ENCODE measurements at regions not wholly inside any gene's neighbourhood (a gene's known extent, or its start where the extent isn't known, plus 50 kb on each side); places are given as distances from the start of the nearest gene placed in this dataset.
"Not testable (repeated sequence)": the region's sequence is repeated elsewhere in the genome, so short reads cannot be mapped to it uniquely, and the experiment has no call there.

DNA sequence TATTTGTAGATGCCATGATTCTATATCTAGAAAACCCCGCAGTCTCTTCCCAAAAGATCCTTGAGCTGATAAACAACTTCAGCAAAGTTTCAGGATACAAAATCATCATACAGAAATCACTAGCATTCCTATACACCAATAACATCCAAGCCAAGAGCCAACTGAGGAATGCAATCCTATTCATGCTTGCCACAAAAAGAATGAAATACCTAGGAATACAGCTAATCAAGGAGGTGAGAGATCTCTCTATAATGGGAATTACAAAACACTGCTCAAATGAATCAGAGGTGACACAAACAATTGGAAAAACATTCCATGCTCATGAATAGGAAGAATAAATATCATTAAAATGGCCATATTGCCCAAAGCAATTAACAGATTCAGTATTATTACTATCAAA, 551.4 kb upstream of the SLC39A10 start:
- no peak for DNase-seq (ENCODE audit: low read depth in 1 of 2, low spot score in 1 of 2)

DNA sequence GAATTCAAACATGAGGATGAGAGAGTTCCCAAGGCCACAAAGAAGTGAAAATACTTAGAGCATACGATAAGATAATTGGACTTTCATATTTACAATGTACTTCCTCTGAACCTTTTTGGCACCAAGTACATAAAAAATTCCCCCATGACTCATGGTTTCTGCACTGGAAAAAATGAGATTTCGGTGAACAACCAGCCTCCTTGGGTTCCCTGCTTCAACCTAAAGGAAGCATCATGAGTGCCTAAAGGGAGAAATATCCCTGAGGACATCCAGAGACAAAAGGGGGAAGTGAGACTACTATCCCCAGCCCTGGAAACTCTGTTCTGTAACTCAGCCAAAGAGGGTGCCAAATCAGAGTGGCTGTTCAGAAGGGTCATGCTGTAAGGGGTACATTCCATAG, 562.7 kb upstream of the SLC39A10 start:
- DNase-seq (ENCODE audit: low read depth in 1 of 2, low spot score in 1 of 2) = no peak

DNA sequence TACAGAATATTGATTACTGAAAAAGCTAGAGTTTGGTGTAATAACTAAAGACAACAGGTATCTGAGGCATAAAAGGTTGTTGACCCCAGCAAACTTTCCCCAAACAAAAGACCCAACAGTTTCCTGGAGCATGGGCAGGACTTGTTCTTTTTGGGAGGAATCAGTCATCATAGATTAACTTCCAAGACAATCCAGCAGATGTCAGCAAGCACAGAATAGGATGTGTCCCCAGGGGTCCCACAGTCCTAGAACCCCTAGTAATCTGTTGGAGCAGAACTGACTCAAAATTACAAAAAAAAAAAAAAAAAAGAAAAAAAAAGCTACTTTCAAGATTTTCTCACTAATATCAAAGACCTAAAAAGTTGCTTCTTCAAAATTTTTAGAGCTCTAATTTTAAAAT, 564.7 kb upstream of the SLC39A10 start:
- no peak for DNase-seq (ENCODE audit: low read depth in 1 of 2, low spot score in 1 of 2)

DNA sequence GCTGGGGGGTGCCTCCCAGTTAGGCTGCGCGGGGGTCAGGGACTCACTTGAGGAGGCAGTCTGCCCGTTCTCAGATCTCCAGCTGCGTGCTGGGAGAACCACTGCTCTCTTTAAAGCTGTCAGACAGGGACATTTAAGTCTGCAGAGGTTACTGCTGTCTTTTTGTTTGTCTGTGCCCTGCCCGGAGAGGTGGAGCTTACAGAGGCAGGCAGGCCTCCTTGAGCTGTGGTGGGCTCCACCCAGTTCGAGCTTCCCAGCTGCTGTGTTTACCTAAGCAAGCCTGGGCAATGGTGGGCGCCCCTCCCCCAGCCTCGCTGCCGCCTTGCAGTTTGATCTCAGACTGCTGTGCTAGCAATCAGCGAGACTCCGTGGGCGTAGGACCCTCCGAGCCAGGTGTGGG, 584.2 kb upstream of the SLC39A10 start:
- DNase-seq (ENCODE audit: low read depth in 1 of 2, low spot score in 1 of 2) = not testable (repeated sequence)

DNA sequence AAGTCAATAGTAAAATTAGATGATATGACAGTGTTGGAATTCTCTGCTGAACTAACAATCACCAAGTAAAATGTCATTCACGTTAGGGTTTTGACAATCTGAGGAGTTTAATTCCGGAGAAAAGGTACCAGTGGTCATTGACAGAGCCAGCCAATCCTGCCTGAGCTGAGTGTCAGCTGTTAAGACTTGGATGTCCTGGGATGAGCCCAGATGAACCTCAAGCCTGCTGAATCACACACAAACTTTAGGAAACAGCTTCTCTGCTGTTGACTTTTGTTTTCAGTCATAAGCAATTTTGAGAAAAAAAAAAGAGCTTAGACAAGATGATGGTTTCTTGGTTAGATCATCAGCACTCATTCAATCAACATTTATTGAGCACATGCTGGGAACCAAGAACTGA, 600.0 kb upstream of the SLC39A10 start:
- no peak for DNase-seq (ENCODE audit: low read depth in 1 of 2, low spot score in 1 of 2)

DNA sequence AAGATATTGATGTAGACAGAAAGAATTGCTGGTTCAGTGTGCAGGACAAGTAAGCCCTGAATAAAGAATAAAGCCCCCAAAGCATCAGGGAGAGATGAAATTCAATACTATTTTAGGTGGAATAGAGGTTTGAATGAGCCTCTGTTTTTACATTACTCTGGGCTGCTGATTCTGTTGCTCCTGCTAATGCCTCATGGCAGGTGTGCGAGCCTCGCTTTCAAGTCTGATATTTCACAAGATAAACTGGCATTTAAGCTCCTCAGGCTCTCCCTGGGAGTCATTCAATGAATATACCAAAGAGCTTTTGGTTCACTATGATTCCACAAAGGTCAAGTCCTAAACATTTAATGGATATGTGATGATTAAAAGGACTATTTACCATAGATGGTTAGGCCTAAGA, 601.0 kb upstream of the SLC39A10 start:
- DNase-seq (ENCODE audit: low read depth in 1 of 2, low spot score in 1 of 2) = no peak

DNA sequence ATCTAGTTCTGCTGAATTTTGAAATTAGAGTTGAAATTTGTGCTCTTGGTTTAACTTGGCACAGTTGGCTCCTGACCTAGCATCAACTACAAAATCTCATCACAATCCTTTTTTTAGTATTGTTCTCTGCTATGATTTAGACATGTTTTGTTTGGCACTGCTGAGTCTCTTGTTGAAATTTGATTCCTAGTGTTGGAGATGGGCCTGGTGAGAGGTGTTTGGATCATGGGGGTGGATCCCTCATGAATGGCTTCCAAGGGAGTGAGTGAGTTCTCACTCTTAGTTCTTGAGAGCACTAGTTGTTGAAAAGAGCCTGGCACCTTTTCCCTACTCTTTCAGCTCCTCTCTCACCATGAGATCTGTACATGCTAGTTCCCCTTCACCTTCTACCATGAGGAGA, 605.6 kb upstream of the SLC39A10 start:
- no peak for DNase-seq (ENCODE audit: low read depth in 1 of 2, low spot score in 1 of 2)

DNA sequence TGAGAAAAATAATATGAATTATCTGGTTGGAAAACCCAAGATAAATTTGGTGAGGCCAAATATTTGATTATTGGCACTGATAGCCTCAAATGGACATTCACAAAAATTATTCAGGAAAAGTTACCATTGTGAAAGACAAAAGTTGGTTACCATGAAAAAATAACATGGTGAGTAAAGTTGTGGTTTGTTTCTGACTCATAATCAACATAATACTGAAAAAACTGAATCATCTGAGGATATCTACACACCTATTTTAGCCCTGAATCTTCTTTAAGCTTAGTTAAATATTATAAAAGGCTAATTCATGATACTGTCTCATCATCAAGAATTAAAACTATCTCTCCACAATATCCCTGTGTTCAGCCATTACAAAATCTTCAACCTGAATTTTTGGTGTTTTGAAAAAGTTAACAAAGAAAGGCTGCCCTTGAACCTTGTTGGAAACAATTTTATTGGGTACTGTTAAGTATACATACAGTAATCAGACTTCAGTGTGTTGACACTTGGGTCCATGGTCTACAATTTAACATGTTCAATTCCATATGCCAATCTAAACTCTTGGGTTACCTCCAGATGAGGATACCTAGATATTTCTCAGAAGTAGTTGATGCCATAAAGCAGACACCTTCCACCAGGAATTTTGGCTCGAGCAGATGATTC, 607.5 kb upstream of the SLC39A10 start:
- no peak for DNase-seq (ENCODE audit: low read depth in 1 of 2, low spot score in 1 of 2)

DNA sequence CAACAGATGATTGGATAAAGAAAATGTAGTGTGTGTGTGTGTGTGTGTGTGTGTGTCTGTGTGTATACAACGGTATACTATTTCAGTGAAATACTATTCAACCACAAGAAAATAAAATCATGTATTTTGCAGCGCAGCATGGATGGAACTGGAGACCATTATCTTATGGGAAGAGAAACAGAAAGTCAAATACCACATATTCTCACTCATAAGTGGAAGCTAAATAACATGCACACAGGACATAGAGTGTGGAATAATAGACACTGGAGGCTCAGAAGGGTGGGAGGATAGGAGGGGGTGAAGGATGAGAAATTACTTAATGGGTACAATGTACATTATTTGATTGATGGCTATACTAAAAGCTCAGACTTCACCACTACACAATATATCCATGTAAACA, 609.1 kb upstream of the SLC39A10 start:
- no peak for DNase-seq (ENCODE audit: low read depth in 1 of 2, low spot score in 1 of 2)

DNA sequence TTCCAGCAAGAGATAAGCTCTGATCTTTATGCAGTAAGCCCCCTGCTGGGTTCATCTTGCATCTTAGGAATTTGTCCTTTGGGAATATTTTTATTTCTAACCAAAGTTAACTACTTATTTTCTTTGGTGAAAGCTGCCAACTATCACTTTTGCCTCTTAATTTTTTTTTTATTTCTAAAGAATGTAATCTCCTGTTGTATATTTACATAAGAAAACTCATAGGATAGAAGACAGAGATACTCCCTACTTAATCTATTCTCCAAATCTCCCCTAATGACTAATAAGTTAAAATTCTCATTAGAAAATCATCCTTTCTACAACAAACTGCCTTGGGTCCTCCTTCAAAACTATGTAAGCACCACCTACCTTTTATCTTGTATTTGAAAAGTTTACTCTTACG, 612.2 kb upstream of the SLC39A10 start:
- DNase-seq (ENCODE audit: low read depth in 1 of 2, low spot score in 1 of 2) = no peak

DNA sequence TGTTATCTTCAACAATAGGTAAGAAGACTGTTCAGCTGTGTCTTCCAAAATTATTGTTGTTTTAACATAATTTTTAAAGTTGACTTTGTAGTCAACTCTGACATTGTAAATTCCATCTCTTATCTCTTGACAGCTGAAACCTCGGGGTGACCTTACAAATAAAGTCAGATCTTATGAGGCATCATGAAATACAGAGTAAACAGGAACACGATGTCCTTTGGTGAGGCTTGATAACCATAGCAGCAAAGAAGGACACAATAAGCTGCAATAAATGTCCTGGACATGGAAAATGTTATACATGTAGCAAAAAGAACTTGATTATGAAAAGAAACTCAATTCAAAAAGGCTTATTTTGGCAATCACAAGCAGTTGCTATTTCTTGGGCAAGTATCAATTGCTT, 618.9 kb upstream of the SLC39A10 start:
- DNase-seq (ENCODE audit: low read depth in 1 of 2, low spot score in 1 of 2) = no peak

DNA sequence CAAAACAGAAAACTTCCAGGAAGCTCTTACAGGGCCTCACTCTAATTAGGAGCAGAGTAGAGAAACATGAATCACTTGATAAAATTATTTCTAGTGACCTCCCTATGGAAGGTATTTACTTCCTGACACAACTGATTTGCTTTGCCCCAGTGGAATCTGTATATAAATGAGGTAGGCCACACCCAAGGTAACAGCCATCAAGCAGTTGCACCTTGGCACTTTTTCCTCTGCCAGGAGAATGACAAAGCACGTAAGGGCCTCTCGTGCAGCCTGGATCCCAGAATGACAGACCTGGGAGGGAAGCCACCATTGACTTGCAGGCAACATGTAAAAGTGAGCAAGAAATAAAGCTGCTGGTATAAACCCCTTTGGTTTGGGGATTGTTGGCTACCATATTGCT, 620.0 kb upstream of the SLC39A10 start:
- DNase-seq (ENCODE audit: low read depth in 1 of 2, low spot score in 1 of 2) = no peak

DNA sequence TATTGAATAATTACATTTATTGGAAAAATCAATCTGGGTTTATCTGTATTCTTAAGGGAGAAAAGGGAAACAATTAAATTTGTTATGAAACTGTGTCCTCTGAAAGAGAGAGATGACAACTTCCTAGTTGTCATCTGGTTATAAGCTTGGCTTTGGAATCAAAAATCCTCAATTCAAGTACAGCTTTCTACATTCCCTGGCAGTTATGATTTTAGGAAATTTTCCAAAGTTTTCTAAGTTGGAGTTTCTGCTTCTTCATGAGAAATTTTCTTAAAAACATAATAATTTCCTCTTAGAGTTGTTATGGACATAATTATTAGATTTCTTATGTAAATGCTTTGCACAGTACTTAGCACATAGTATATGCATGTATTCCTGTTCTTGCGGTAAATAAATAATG, 625.6 kb upstream of the SLC39A10 start:
- no peak for DNase-seq (ENCODE audit: low read depth in 1 of 2, low spot score in 1 of 2)

DNA sequence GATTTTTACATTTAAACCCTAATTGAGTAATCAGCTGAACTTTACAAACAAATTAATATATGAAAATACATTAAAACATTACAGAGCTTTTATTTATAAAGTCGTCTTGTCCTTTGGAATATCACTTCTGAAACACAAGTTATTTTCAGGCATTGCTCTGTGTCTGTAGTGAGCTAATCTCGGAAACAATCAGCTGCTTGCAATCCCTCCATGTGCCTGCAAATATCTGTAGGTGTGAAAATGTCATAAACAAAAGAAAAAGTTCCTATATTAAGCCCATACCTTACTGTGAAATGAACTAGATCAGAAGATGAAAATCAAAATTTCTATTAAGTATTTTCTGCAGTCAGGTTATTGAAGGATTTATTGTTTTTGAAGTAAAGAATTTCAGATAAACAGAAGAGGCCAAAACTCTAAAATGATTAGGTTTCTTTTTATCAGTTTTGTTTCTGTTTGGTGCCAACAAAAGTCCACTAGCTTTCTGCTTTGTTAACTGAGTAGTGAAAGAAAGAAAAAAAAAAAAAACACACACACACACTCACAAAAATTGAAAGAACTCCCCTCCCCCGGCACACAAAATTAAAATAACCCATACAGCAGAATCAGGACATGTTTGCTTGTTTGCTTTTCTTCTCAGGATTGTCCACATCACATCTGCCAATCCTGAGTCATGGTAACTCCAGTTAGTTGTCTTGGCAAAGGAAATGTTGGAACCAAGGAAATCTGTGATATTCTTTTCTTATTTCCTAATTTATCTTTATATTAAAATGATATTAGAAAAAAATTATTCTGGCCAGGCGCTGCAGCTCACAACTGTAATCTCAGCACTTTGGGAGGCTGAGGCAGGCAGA, 627.0 kb upstream of the SLC39A10 start:
- no peak for DNase-seq (ENCODE audit: low read depth in 1 of 2, low spot score in 1 of 2)

DNA sequence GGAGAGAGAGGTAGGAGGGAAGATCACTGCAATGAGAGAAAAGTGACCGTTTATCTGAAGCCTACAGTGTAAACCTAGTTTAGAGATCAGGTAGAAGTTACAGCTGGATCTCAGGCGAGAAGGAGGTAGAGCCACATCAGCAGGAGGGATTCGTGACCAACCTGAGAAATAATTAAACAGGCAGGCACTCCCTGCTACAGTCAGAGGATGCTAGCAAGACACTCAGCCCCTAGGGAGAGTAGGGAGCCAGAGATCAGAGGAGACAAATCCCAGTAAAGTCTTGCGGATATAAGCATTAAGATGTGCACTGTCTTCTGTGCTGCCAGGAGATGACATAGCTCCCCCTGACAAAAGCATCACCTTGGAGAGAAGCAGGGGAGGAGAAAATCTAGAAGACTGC, 629.1 kb upstream of the SLC39A10 start:
- no peak for DNase-seq (ENCODE audit: low read depth in 1 of 2, low spot score in 1 of 2)

DNA sequence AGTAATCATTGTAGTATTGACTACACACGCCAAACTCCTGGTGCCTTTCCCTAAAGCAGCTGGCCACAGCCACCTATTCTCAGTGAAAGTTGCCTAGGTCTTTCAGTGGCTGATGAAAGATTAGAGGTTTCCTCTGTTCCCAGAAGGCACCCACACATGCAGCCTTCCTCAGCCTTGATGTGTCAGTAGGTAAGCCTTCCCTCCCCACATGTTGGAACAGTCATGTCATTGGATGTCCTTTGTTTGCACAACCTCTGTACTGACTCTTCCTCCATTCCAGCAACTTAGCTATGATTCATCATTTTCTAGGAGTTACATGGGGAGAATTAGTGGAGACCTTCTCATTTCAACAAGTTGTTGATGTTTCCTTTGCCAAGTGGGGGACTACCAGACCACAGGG, 630.8 kb upstream of the SLC39A10 start:
- no peak for DNase-seq (ENCODE audit: low read depth in 1 of 2, low spot score in 1 of 2)

DNA sequence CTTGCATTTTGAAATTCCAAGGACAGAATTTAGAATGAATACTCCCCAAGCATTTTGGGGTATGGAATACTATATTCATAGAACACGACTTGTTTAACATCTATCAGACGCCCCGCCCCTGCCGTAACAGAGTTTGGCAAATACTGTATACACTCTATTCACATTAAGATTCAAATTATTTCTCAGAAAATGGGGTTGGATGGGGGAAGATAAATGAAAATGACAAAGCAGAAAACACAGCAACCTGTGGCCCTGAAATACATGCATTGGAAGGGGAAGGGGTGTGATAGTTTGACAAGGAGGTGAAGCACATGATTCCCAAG, 634.6 kb upstream of the SLC39A10 start:
- no peak for DNase-seq (ENCODE audit: low read depth in 1 of 2, low spot score in 1 of 2)

DNA sequence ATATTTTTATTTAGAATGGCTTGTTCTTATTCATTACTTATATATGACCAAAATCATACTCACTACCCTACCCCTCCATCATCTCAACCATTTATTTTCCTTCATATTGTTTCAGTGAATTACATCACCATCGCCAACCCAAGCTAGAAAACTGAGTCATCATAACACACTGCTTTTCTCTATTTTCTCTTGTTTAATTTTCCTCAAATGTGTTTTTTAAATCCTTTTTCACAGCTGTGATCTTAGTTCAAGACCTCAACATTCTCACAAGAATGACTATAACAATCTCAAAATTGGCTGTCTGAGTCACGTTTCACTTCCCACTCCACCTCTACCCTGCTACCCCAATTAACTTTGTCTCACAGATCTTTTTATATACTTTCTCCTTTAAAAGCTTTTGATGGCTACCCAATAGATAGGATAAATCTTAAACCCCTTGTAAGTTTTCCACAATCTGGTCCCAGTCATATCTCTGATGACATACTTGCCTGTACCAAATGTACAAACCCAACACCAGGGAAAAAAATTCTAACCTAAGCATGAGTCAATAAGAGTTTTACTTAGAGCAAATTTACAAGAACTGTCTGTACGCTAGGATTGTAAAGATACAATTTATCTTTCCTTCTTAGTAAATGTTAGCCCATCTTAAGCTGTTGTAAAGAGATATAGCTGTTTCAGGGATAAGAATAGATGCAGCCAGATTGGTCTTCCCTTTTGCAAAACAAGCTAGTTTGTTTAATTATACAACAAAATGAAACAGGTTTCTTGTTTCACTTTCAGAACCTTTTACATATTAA, 635.1 kb upstream of the SLC39A10 start:
- no peak for DNase-seq (ENCODE audit: low read depth in 1 of 2, low spot score in 1 of 2)

DNA sequence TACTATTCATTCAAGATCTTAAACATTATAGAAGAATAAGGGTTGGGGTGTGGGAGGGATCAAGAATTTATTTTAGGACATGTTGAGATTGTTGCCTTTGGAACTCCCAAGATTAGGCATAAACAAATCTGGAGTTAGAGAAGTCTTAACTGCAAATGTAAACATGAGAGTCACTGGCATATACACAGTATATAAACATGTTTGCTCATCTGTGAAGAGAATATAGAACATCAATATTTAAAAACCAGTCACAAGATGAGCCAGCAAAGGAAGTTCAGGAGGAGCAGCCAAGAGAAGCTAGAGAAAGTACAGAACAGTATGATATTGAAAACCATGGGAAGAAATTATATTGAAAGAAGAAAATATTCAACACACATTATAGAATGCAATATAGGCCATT, 638.6 kb upstream of the SLC39A10 start:
- no peak for DNase-seq (ENCODE audit: low read depth in 1 of 2, low spot score in 1 of 2)

DNA sequence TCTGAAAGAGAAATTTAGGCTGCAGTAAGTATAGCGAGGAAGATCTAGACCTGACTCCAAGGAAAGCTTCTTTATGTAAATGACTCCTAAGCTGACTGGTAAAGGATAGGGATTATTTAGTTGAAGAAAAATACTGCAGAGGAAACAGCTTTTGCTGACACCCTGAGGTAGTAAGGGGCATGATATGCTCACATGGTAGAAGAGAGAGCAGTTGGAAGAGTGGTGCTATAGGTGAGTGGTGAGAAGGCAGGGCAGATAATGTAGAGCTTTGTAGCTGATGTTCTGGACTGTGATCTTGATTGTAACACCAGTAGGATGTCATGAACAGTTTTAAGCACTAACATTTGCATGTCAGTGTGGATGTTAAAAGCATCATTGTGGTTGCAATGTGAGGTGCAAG, 639.1 kb upstream of the SLC39A10 start:
- DNase-seq (ENCODE audit: low read depth in 1 of 2, low spot score in 1 of 2) = no peak

DNA sequence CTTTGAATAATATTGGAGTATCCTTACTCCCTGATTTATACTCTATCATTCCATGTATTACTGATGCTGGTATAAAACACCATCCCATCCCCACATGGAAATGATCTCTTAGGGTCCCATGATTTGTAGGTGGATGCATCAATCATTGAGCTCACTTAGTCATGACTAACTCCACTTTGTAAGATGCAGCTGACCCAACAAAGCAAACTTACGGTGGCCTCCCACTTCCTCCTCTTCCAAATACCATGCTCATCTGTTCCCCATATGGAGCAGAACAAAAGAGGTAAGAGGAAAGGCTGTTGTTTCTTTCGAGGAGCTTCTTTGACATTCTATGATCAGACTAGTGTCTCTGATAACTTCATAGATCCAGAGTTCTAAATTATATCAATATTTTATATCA, 640.2 kb upstream of the SLC39A10 start:
- no peak for DNase-seq (ENCODE audit: low read depth in 1 of 2, low spot score in 1 of 2)

DNA sequence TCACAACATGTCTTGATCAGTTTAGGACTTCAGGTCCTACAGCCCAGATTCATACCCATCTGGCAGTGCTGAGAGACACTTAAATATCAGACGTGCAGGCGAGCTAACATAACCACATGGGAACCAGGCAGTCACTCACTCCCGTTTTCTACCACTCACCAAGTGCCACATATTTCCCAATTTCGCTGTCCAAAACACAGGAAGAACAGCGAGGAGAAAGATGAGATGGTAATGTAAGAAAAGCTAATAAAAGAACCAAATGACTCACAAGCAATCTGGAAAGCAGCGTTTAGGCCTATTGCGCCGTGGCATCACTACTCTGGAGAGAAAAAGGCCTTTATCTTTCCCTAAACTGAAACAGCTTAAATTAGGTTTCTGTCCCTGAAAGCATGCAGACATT, 647.8 kb upstream of the SLC39A10 start:
- no peak for DNase-seq (ENCODE audit: low read depth in 1 of 2, low spot score in 1 of 2)
